RCC 7860 (cell line): ENCODE measurements at regions not wholly inside any gene's neighbourhood (a gene's known extent, or its start where the extent isn't known, plus 50 kb on each side); places are given as distances from the start of the nearest gene placed in this dataset.
A peak's percentile ranks its signal among the peaks of the same experiment; 100 is the strongest.

ENCODE experiments used
- DNase-seq: peaks from one replicate; pipeline ENCODE4 v3.0.0-alpha.2; 2015; ENCODE audit warnings: low spot score
- FAIRE-seq: peaks from 2 replicates; lab custom pipeline; 2012; peaks lifted over from hg19 to GRCh38; lab: Jason Lieb, UNC

DNA sequence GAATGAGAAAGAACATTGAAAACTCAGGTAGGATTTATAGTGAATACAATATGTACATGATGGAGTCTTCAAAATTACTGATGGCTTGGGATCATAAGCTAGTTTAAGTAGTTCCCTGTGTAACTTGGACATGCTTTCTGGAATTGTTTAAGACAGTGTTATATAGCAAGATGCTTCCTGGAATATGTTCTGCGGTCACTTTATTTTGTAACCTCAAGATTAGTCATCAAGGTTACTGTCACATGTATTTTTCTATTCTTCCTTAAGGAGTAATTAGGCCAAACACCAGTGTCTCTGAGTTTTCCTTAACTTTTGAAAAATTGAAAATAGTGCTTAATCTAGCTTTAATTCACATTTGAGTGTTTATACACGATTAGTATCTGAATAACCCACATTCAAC is 760.3 kb upstream of the ARRDC4 start:
- no peak for DNase-seq

GRCh38 chr15:97210277-97210676 is 750.2 kb upstream of the ARRDC4 start:
- DNase-seq: no peak
- no peak for FAIRE-seq

More for the DNA sequence above, 760.3 kb upstream of the ARRDC4 start:
- no peak for FAIRE-seq

- FAIRE-seq: no peak
- DNase-seq: no peak
These were observed 744.9 kb upstream of the ARRDC4 start for GRCh38 chr15:97215629-97216028.

DNA sequence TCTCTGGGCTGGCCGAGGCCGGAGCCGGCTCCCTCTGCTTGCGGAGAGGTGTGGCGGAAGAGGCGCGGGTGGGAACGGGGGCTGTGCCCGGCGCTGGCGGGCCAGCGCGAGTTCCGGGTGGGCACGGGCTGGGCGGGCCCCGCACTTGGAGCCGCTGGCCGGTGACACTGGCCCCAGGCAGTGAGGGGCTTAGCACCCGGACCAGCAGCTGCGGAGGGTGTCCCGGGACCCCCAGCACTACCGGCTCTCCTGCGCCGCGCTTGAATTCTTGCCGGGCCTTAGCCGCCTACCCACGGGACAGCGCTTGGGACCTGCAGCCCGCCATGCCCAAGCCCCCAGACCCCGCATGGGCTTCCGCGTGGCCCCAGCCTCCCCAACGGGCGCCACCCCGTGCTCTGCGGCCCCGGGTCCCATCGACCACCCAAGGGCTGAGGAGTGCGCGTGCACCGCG is 736.3 kb upstream of the ARRDC4 start:
- DNase-seq (no peak), FAIRE-seq (no peak)

- peak; percentile 23 for FAIRE-seq
- DNase-seq: peak; percentile 42
These were observed 725.5 kb upstream of the ARRDC4 start for GRCh38 chr15:97234851-97235610.

- FAIRE-seq (no peak), DNase-seq (no peak)
These were observed 724.9 kb upstream of the ARRDC4 start for GRCh38 chr15:97235611-97235985.

- no peak for DNase-seq
- FAIRE-seq: no peak
These were observed 724.4 kb upstream of the ARRDC4 start for GRCh38 chr15:97236140-97236539.

GRCh38 chr15:97237160-97237559 is 723.3 kb upstream of the ARRDC4 start:
- FAIRE-seq (no peak), DNase-seq (no peak)

DNA sequence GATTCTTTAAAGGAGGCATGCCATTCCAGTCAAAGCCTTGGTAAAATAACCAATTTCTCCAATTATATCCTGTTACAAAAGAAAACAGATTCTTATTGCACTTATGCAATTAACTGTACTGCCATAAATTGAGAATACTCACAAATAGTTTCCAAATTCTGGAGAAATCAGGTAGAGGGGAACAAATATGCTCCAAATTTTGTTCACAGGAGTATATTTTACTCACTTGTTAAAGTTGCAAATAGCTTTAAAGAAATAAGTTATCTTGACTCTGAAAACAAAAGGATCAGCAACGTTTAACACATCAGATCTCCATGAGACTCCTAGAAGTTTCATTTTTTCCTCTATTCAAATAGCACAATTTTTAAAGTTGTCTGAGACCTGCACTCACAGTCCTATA is 712.1 kb upstream of the ARRDC4 start:
- DNase-seq (no peak), FAIRE-seq (no peak)

- FAIRE-seq (no peak), DNase-seq (no peak)
These were observed 700.6 kb upstream of the ARRDC4 start for GRCh38 chr15:97259943-97260342.

- DNase-seq (no peak), FAIRE-seq (no peak)
These were observed 659.3 kb upstream of the ARRDC4 start for GRCh38 chr15:97301166-97301565.

DNA sequence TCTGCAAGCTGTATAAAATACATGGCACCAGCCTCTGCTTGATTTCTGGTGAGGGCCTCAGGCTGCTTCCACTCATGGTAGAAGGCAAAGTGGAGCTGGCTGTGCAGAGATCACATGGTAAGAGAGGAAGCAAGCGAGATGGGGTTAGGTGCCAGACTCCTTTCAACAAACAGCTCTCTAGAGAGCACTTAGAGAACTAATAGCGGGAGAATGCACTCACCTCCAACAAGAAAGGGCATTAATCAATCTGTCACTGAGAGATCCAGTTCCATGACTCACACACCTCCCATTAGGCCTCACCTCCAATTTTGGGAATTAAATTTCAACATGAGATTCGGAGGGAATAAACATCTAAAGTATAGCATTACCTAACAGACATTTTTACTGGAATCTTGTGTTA is 644.1 kb upstream of the ARRDC4 start:
- FAIRE-seq: no peak
- no peak for DNase-seq

- FAIRE-seq (no peak), DNase-seq (no peak)
These were observed 643.3 kb upstream of the ARRDC4 start for GRCh38 chr15:97317163-97317562.

- no peak for DNase-seq
- FAIRE-seq: no peak
These were observed 641.2 kb upstream of the ARRDC4 start for GRCh38 chr15:97319291-97319690.

DNA sequence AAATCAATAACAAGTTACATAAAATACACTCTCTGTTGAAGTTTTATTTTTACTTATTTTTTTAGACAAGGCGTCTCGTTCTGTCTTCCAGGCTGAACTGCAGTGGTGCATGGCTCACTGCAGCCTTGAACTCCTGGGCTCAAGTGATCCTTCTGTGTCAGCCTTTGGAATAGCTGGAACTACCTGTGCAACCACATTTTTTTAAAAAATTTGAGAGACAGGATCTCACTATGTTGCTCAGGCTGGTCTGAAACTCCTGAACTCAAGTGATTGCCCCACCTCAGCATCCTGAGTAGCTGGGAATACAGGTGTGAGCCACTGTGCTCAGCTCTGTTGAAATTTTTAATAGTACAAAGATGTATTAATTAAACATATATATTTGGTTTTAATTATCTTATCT is 614.3 kb upstream of the ARRDC4 start:
- DNase-seq (no peak), FAIRE-seq (no peak)

DNA sequence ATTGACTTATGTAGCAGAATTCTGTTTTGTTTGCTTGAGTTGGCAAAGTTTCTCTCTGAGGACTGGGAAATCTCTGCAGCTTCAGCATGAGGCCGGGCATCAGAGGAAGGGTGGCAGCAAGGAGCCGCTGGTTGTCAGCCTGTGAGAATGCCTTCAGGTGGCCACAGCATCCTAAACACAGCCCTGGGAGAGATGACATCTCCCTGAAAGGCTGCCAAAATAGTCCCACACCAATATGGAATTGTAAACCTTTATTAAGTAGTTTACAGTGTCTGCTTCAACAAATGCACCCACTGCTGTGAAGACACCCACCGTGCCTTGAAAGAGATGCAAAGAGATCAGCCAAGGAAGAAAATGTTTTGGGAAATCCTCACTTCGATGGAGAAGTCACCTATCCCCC is 609.7 kb upstream of the ARRDC4 start:
- no peak for DNase-seq
- FAIRE-seq: no peak

GRCh38 chr15:97383516-97383915 is 577.0 kb upstream of the ARRDC4 start:
- no peak for FAIRE-seq
- no peak for DNase-seq

DNA sequence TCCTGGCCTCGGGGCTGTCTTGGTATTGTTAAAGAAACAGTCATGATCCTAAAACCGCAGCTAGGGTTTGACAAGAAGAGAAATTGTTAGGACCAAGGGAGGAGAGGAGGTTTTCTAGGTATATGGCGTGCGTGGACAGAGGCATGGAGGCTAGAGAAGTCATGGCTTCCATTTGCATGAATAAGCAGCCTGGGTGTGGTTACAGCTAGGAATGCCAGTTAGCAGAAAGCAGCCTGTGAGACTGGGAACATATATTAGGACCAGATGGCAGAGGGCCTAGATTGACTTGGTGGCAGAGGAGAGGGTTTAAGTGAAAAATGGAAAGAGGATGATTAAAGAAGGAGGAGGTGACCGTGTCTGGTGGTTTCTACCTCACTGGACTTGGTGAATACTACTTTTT is 573.6 kb upstream of the ARRDC4 start:
- FAIRE-seq (no peak), DNase-seq (no peak)

DNA sequence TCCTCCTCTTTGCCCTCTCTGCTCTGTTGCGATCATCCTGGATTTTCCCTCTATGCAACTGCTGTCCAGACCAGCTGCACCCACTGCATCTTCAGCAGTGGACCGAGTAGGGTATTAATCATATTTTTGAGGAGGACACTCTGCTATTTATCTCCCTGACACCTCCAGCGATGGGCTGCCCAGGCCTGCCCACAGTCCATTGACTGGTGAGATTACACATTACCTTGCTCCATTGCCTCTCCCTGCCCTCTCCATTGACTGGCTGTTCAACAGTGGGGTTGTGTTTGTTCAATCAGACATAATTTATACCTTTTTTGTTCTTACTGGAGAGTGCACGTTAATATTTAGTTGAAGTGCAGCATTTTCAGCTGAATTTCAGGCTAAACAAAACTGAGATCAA is 559.3 kb upstream of the ARRDC4 start:
- DNase-seq: no peak
- no peak for FAIRE-seq

DNA sequence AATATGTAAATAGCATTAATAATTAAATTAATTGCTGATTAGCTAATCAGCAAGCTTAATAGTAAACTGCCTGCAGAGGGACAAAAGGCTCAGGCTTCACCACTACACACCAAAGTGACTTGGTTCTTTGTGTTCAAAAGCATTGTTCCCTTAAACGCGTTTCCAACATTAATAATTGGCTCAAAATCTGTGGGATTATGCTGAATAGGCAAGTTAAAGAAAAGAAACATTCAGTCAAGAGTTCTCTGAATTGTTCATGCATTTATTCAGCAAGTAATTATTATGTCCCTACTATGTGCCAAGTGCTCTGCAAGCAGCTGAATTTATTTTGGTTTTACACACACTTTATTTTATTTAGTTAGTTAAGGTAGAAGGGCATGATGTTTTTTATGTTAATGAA is 558.5 kb upstream of the ARRDC4 start:
- FAIRE-seq (no peak), DNase-seq (no peak)

- FAIRE-seq (no peak), DNase-seq (no peak)
These were observed 553.7 kb upstream of the ARRDC4 start for GRCh38 chr15:97406841-97407240.

GRCh38 chr15:97410897-97411575 is 549.5 kb upstream of the ARRDC4 start:
- DNase-seq (no peak), FAIRE-seq (no peak)

DNA sequence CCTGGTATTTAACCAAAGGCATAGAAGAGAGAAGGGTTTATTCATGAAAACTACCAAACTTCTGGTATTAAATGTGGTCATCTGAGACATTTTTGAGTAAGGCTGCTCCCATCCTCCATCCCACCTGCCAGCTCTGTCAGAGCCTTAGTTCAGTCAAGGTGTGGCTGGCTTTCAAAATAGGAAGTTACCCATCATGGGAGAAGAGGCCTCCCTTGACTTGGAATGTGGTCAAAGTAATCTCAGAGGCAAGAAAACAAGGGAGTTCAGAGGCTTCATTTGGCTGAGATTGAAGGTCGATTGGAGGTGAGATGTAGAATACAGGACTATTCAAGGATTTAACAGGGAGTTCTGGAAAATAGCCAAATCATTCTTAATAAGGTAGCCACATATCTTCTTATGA is 540.4 kb upstream of the ARRDC4 start:
- FAIRE-seq (no peak), DNase-seq (no peak)
